ENCODE measurements at regions not wholly inside any gene's neighbourhood (a gene's known extent, or its start where the extent isn't known, plus 50 kb on each side); places are given as distances from the start of the nearest gene placed in this dataset.
A peak's percentile ranks its signal among the peaks of the same experiment; 100 is the strongest.

DNA sequence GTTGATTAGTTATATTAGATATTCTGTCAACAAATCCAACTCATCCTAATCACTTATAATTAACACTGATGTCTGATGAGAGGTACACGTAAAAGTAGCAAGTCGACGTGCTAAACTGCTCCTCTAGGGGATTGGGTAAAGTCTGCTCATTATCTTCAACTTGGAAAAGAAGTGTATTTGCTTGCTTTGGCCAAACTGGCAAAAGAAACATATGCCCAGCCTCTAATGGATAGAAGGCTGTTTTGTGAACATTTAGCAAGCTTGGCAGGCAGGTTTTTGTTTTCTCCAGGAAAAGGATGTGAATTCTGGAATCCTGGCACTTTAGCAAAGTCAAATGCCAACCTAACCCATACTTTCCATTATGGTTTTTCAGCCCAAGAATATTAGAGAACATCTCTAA lies 264.8 kb downstream of the TBL1XR1 start:
- peak; percentile 7 for DNase-seq (ENCODE audit: low spot score)

DNA sequence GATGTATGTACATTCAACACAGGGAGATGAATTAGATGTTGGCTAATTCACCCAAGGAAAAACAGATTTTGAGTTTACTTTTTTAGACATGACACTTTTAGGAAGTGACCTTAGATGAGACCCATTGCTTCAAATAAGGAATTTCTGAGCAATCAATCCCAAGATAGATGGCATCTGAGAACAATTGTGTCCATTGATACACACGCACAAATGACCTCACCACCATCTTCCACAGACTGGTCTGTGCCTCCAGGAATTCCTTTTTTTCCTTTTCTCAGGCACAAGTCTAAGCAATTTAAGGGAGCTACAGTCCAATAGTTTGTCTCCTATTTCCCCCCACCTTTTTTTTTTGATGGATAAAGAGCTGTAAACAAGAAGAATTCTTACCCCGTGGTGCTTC lies 265.3 kb downstream of the TBL1XR1 start:
- no peak for DNase-seq (ENCODE audit: low spot score)

DNA sequence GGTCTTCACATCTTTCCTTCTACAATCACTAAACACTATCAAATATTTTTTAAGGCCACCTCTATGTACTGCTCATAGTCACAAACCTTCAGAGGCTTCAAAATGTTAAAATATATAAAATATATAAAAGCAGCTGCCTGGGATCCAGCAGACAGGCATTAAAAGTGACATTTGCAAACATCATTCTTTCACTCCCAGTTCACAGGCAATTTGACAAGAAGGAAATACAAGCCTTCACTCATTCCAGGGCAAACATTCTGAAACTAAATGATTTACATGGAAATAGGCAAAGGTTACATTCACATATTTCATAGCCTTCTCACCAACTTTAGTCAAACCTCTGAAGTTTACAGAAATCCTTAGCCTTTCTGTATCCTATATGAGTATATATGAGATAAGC lies 266.3 kb downstream of the TBL1XR1 start:
- no peak for DNase-seq (ENCODE audit: low spot score)

DNA sequence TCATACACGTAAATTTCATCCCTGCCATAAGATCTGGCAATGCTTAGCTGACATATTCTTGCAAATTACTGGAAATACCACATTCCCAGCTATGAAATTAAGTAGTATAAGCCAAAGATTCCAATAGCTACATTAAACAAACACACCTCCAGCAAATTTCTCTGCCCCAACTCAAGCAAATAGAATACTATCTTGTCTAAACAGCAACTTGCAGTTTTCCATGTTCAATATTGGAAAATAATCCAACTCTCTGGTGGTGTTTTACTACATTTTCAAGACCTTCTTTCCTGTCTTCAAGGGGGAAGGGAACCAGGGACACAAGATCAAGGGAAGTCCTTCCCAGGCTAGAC lies 268.7 kb downstream of the TBL1XR1 start:
- no peak for DNase-seq (ENCODE audit: low spot score)

DNA sequence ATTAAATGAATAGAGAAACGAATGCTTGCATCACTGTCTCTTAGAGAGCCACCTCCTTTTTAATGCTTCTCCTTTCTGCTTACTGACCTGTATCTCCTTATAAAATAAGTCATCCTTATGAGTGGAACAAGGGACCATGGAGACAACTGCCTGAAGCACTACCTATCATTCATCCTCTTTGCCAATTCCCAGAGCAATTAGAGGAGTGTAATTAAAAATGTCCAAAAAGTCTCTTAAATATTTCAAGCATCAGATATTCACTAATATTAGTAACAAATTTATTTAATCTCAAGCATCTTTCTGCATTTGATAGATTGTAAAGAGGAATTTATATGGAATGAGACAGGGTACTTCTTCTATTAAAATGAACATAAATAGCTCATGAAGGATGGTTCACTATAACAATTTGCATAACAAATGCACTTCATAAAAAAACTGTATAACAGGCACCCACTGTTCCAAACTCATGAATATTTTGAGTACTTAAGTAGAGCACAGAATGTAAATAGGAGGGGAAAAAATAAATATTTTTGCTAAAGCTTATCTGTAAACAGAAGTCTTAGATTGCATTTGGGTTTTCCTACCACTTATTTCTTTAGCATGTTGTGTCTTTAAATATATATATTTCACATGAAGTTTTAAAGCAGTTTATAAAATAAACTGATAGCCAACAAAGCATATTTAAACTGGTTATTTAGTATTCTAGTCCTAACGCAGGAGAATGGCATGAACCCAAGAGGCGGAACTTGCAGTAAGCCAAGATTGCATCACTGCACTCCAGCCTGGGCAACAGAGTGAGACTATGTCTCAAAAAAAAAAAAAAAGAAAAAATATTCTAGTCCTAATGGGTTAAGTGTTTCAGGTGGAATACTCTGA lies 269.3 kb downstream of the TBL1XR1 start:
- DNase-seq (ENCODE audit: low spot score) = peak; percentile 24

DNA sequence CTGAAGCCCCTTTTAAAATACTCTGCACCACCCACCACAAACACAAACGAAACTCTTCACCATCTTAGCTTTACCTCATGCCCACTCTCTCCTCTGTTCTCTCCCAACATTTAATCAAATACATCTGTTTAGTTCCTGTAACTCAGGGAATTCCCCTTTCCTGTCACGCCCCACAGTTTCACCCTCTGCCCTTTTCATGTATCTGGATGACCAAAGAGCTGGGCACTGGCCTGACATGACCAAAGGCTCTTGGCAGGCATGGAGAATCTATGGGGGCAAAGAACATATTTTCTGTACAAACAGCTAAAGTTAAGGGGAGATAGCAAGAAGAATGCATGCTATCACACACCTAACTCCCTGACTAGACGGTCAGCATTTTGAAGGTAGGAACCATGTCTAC lies 270.0 kb downstream of the TBL1XR1 start:
- DNase-seq (ENCODE audit: low spot score) = no peak

DNA sequence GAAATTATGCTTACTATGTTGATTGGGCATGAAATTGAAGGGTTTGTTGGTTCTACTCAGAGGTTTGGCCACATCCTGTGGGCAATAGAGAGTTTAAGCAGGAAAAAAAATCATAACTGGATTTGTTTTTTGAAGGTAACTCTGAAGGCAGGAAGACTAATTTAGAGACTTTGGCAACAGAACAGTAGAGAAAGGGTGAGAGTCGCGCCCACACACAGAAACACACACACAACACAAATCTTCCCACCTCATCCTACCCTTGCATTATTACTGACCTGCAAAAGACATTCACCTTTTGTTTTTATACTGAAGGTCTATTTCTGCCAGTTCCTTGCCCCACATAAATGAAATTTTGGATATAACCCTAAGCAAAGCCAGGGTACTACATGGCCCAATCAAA lies 270.6 kb downstream of the TBL1XR1 start:
- DNase-seq (ENCODE audit: low spot score) = no peak

DNA sequence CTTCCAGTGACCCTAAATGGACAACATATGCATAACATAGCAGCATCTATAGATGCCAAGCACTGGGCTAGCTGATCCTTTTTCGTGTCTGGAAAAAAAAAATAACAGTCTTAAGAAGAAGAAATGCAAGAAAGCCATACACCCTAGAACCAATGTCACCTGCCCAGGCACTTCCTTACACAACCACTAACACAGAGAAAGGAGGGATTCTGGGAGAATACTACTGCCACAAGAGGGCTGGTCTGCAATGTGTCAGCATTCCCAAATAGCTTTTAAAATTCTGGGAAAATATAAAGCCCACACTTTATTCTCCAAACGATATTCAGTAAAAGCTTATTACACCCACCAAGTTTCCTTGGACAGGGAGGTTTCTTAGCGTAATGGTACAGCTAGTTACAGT lies 271.2 kb downstream of the TBL1XR1 start:
- no peak for DNase-seq (ENCODE audit: low spot score)

DNA sequence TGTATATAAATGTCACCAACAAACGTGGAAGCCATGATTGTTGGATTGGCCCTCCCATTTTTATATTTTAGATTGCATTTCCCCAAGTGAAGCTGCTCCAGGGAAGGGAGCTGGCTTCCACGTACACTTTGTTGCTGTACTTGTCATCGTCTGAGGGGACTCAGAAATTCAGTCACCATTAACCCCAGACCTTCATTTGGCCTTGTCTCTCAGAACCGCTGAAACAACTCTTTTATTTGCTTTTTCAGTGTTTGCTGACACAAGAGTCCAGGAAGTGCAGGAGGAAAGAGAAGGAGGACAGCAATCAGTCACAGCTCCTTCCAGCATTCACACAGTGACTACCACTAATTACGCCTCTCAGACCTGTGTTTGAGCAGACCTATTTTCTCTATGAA lies 276.5 kb downstream of the TBL1XR1 start:
- DNase-seq (ENCODE audit: low spot score) = no peak

DNA sequence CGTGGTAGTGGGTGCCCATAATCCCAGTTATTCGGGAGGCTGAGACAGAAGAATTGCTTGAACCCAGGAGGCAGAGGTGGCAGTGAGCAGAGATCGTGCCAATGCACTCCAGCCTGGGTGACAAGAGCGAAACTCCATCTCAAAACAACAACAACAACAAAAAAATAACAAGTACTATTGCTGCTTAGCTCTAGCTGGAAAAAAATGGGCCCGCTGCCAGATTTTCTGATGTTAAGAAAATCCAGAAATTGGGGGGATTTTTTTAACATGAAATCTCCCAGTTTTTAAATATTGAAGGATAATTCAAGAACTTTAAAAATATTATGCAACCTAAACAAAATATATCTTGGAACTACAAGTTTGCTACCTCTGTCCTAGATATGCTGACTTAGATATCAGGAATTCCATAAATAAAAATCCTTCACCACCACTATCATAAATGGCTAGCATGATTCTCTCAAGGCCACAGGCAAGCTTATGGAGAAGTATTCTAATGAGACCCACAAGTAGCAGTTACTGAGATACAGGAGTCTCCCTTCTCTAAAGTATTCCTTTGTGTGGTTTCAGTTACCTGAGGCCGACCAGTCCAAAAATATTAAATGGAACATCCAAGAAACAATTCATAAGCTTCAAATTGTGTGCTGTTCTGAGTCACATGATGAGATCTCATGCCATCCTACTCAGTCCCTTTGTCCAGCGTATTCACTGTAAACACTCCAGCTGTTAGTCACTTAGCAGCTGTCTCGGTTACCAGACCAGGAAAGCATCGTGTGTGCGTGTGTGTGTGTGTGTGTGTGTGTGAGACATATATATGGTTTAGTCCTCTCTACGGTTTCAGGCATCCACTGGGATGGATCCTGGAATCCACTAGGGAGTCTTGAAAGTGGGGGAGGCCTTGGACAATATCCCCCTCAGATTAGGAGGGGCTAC lies 277.2 kb downstream of the TBL1XR1 start:
- DNase-seq (ENCODE audit: low spot score) = no peak

DNA sequence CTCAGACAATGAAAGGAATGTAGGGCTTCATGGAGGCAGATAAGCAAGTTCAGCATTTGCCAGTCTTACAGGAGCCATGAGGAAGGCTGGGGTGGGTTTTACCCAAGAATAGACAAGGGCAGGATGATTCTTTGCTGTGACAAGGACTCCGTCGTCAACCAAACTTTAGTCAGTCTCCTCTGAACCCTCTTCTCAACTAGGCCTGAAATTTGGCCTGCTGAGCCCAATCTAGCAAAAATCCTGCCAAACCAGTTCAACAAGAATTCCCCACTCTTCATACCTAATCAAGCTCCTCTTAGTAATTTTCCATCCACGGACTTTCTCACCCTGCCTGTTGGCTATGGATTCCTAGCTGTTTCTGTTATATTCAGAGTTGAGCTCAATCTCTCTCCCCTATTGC lies 280.5 kb downstream of the TBL1XR1 start:
- DNase-seq (ENCODE audit: low spot score) = no peak

DNA sequence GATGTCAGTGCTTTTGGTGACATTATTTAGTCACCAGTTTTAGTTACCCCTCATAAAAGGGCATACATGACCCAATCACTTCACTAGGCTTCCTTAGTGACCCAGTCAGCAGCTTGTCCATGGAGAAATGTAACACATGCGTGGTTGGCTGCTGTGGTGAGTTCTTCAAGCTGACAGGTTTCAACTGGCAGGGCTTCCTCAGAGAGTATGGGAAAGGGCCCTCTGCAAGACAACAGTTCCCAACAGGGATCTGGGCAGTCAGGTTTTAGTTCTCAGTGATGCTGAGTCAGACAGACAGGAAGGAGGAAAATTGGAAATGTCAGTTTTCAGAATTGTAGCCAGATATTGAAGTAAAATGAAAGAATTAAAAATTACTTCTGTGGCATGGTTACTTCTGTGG lies 282.5 kb downstream of the TBL1XR1 start:
- no peak for DNase-seq (ENCODE audit: low spot score)

DNA sequence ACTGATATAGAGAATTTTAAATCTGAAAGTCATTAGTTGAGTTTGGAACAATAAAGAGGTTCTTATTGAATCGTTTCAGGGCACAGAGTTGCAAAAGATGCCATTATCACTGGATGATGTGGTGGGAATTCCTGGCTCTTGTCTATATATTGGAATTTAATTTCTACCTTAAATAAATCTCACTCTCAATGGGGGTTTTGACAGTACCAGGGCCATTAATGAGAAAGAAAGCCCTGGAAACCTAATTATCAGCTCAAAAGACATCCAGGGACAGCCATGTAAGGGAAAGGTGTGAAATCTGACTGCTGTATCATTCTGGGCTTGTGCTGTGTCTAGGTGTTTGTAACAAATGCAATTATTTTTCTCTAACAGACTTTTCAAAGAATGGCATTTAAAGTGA lies 285.7 kb downstream of the TBL1XR1 start:
- DNase-seq (ENCODE audit: low spot score) = no peak

DNA sequence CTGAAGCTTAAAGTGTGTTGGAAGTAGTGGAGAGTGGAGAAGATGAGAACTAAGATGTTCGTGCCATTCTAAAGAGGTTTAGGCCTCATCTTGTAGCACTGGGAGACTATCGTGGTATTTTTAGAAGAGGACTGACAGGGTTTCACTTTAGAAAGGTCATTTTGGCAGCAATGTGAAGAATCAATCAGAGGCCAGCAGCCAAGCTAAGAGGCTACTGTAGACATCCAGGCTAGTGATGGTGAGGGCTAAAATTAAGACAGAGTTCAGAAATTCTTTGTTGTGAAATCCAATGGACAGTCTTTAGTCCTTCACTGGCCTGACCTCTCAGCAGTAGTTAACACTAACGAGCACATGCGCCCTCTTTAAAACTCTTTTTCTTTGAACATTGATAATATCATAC lies 288.2 kb downstream of the TBL1XR1 start:
- DNase-seq (ENCODE audit: low spot score) = no peak

DNA sequence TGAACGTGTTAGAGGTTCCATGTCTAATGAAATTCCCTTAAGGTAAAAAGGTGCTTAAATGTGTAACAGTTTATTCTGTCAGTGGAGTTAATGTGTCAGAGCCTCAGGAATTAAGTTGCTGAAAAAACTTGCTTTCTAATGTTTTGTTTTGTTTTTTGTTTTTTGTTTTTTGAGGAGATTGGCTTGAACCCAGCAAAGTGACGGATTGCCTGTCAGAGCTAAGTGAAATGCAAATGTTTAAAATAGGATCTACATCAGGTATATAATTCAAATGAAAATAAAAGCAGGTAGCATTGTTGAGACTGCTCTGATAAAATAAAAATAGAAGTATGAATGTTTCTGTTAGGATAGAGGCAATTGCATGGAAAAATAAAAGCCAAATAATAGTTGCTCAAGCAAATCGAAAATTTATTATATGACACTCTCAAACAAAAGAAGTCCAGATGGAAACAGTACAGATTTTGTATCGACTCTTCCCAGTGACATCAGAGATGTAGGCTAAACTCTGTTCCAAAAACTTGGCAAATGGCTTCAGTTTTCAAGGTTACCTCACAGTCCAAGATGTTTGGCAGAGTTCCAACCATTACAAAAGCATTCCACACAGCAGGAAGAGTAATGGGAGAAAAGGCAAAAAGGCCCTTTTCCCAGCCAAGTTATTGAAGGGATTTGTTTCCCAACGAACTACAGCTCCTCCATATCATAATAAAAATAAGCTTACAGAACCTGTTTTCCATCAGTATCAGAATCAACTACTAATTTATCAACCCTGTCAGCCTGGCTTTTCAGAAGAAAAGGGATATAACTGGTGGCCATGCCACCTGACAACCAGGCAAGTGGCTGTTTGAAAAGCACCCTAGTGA lies 291.0 kb downstream of the TBL1XR1 start:
- peak; percentile 15 for DNase-seq (ENCODE audit: low spot score)

DNA sequence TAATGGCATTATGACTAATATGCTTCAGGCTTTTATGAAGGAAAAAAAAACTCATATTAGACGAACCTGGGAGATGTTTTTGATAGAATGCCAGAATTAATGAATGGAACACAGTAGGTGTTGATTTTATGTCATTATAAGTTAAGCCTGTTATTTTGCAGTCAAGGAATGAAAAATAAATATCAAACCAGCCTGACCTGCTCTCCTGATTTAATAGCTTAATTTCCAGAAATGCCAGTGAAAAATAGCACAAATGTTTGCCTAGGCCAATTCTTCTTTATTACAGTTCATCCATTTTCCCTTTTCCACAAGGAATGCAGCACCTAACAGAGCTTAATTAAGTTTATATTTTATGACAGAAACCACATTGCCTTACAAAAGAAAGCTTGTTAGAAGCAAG lies 292.0 kb downstream of the TBL1XR1 start:
- DNase-seq (ENCODE audit: low spot score) = no peak

DNA sequence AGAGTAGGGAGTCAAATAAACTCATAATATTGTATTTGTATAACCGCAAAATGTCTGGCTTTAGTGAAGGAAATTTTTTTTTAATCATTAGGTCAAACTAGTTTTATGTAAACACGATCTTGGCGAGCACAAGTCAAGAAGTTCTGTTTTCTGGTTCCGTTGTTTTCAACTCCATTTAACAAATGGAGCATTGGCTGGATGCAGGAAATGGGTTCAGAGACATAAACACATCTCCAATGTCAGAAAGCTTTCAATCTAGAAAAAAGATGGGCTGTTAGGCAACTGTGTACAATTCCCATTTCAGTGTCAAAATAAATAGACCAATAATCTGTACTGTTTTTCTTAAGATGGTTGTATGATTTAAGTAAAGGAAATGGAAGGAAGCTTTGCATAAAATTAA lies 292.8 kb downstream of the TBL1XR1 start:
- DNase-seq (ENCODE audit: low spot score) = no peak

DNA sequence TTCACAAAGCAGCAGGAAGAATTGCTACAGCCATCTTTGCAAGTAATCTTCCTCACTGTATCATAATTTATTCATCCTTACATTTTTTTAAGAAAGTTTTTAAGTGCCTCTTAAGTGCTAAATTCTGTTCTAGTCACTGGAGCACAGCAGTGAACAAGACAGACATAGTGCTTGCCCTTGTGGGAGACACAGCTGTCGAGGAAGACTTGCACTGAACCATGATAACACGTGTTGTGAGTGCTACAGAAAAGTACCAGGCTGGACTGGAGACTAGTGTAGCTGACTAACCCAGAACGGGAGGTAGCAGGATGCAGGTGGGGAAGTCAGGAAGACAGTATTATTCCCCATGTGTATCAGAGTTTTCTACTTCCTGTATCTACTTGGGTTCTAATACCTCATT lies 300.6 kb downstream of the TBL1XR1 start:
- no peak for DNase-seq (ENCODE audit: low spot score)

DNA sequence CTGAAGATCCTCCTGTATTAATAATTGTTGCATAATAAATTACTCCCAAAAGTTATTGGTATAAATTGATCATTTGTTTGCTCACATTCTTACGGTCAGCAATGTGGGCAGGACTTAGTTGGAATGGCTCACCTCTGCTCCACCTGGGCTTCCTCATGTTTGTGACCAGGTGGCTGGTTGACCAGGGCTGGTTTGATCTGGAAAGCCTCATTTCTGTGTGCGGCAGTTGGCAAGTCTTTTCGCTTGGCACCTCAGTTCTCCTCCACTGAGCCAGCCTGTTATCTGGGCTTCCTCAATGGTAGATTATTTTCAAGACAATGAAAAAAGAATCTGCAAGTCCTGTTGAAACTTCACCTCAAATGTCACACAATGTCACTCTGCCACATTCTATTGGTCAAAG lies 301.1 kb downstream of the TBL1XR1 start:
- no peak for DNase-seq (ENCODE audit: low spot score)

DNA sequence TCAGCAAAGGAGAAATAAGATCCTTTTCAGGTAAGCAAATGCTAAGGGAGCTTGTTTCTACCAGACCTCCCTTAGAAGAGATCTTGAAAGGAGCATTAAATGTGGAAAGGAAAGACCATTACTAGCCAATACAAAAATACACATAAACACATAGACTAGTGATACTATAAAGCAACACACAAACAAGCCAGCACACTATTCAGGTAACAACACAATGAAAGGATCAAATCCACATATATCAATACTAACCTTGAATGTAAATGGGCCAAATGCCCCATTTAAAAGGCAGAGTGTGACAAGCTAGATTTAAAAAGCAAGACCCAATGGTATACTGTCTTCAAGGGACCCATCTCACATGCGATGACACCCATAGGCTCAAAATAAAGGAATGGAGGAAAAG lies 317.6 kb downstream of the TBL1XR1 start:
- no peak for DNase-seq (ENCODE audit: low spot score)

DNA sequence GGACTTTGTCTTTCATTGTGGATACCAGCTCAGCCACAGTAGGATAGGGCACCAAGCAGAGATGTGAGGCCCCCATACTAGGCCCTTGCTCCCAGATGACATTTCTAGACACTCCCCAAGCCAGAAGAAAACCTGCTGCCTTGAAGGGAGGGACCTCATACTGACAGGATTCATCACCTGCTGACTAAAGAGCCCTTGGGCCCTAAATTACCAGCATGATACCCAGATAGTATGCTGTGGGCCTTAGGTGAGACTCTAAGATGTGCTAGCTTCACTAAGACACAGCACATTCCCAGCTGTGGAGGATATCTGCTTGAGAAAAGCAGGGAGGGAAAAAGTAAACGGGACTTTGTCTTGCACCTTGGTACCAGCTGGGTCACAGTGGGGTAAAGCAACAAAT lies 324.0 kb downstream of the TBL1XR1 start:
- DNase-seq (ENCODE audit: low spot score) = no peak

DNA sequence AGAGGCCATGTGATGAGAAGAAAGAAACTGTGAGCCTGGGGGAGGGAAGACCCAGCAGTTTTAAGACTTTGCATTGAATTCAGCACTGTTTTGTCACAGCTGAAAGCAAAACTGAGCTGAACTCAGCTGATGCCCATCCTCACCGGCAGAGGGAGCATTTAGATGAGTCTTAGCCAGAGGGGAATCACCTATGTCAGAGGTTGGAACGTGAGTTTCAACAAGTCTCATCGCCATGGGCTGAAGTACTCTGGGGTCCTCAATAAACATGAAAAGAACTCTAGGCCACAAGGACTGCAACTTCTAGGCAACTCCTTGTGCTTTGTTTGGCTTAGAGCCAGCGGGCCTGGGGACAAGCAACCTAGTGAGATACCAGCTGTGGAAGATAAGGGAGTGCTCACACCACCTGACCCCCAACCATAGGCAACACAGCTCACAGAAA lies 324.5 kb downstream of the TBL1XR1 start:
- peak; percentile 40 for DNase-seq (ENCODE audit: low spot score)

All from Ammon's horn (tissue), 1 donor.